Stromal cell of bone marrow (primary cell): ENCODE measurements at regions not wholly inside any gene's neighbourhood (a gene's known extent, or its start where the extent isn't known, plus 50 kb on each side); places are given as distances from the start of the nearest gene placed in this dataset.

Experiments used
- DNase-seq: peaks from one replicate; pipeline ENCODE4 v3.0.0-alpha.2; 2012; ENCODE audit warnings: low read depth

- no peak for DNase-seq
Observed at GRCh38 chr10:108784534-108784933, 1138.8 kb downstream of the XPNPEP1 start.

- DNase-seq, result no peak
Observed at GRCh38 chr10:108783897-108784296, 1139.4 kb downstream of the XPNPEP1 start.

- no peak for DNase-seq
Observed at GRCh38 chr10:108782411-108782810, 1140.9 kb downstream of the XPNPEP1 start.

GRCh38 chr10:108779501-108779900 is 1143.8 kb downstream of the XPNPEP1 start:
- DNase-seq, result no peak

- DNase-seq, result no peak
Observed at GRCh38 chr10:108775911-108776475, 1147.3 kb downstream of the XPNPEP1 start.

- no peak for DNase-seq
Observed at GRCh38 chr10:108771106-108771505, 1152.2 kb downstream of the XPNPEP1 start.

- DNase-seq, result no peak
Observed at GRCh38 chr10:108765794-108766193, 1157.5 kb downstream of the XPNPEP1 start.

- no peak for DNase-seq
Observed at GRCh38 chr10:108757946-108758345, 1165.4 kb downstream of the XPNPEP1 start.

- no peak for DNase-seq
Observed at GRCh38 chr10:108755646-108756045, 1167.7 kb downstream of the XPNPEP1 start.

- DNase-seq, result no peak
Observed at GRCh38 chr10:108753326-108753725, 1170.0 kb downstream of the XPNPEP1 start.

GRCh38 chr10:108749042-108749441 is 1174.3 kb downstream of the XPNPEP1 start:
- DNase-seq, result no peak

GRCh38 chr10:108736111-108736510 is 1187.2 kb downstream of the XPNPEP1 start:
- DNase-seq, result no peak

GRCh38 chr10:108735380-108735779 is 1187.9 kb downstream of the XPNPEP1 start:
- no peak for DNase-seq

- no peak for DNase-seq
Observed at GRCh38 chr10:108721874-108722273, 1201.4 kb downstream of the XPNPEP1 start.

GRCh38 chr10:108716352-108716751 is 1207.0 kb downstream of the XPNPEP1 start:
- no peak for DNase-seq

GRCh38 chr10:108709927-108710722 is 1213.2 kb downstream of the XPNPEP1 start:
- no peak for DNase-seq

- DNase-seq, result no peak
Observed at GRCh38 chr10:108708363-108708762, 1214.9 kb downstream of the XPNPEP1 start.

GRCh38 chr10:108696792-108697477 is 1226.4 kb downstream of the XPNPEP1 start:
- no peak for DNase-seq

GRCh38 chr10:108691126-108691525 is 1232.2 kb downstream of the XPNPEP1 start:
- no peak for DNase-seq

GRCh38 chr10:108690530-108690929 is 1232.8 kb downstream of the XPNPEP1 start:
- DNase-seq, result no peak

GRCh38 chr10:108689891-108690290 is 1233.4 kb downstream of the XPNPEP1 start:
- no peak for DNase-seq

GRCh38 chr10:108688314-108688713 is 1235.0 kb downstream of the XPNPEP1 start:
- DNase-seq, result no peak

GRCh38 chr10:108685863-108686531 is 1237.3 kb downstream of the XPNPEP1 start:
- no peak for DNase-seq
